ENCODE measurements at regions not wholly inside any gene's neighbourhood (a gene's known extent, or its start where the extent isn't known, plus 50 kb on each side); places are given as distances from the start of the nearest gene placed in this dataset.
A peak's percentile ranks its signal among the peaks of the same experiment; 100 is the strongest.
"Not testable (repeated sequence)": the region's sequence is repeated elsewhere in the genome, so short reads cannot be mapped to it uniquely, and the experiment has no call there.

GRCh38 chr6:137811121-137811915 is 55.7 kb upstream of the TNFAIP3 start:
- Mint-ChIP-seq H3K27me3 (no peaks in the 10 kb centered on the region), H3K4me3 (peak overlapping the region; percentile 46), H3K4me1 (ENCODE audit: unreplicated experiment) (peaks cover 27% of the 10 kb centered on the region), H3K36me3 (no peaks in the 10 kb centered on the region), H3K9me3 (peaks cover 4% of the 10 kb centered on the region), H3K27ac (peak overlapping the region; percentile 80)
- DNase-seq (ENCODE audit: extremely low spot score, unreplicated experiment), result no peak
- TF ChIP-seq CTCF (conservative IDR thresholded peaks at IDR 0.05), result no peak

GRCh38 chr6:137811916-137812553 is 55.0 kb upstream of the TNFAIP3 start:
- Mint-ChIP-seq H3K27ac (no peak overlapping the region), H3K9me3 (peaks cover 4% of the 10 kb centered on the region), H3K36me3 (no peaks in the 10 kb centered on the region), H3K4me1 (ENCODE audit: unreplicated experiment) (peaks cover 27% of the 10 kb centered on the region), H3K27me3 (no peaks in the 10 kb centered on the region), H3K4me3 (no peak overlapping the region)
- DNase-seq (ENCODE audit: extremely low spot score, unreplicated experiment), result no peak
- TF ChIP-seq CTCF (conservative IDR thresholded peaks at IDR 0.05), result no peak

GRCh38 chr6:137813308-137813970 is 53.6 kb upstream of the TNFAIP3 start:
- Mint-ChIP-seq H3K4me3 (no peak overlapping the region), H3K9me3 (peaks cover 4% of the 10 kb centered on the region), H3K4me1 (ENCODE audit: unreplicated experiment) (peaks cover 27% of the 10 kb centered on the region), H3K27ac (no peak overlapping the region), H3K27me3 (peaks cover 3% of the 10 kb centered on the region), H3K36me3 (no peaks in the 10 kb centered on the region)
- no peak for TF ChIP-seq CTCF (conservative IDR thresholded peaks at IDR 0.05)
- DNase-seq (ENCODE audit: extremely low spot score, unreplicated experiment), result no peak

GRCh38 chr6:137814030-137814429 is 53.0 kb upstream of the TNFAIP3 start:
- DNase-seq (ENCODE audit: extremely low spot score, unreplicated experiment); H3K36me3 Mint-ChIP-seq; H3K9me3 Mint-ChIP-seq; H3K27ac Mint-ChIP-seq; H3K27me3 Mint-ChIP-seq; H3K4me3 Mint-ChIP-seq: not testable (repeated sequence)
- H3K4me1 Mint-ChIP-seq (ENCODE audit: unreplicated experiment), result peaks cover 21% of the 10 kb centered on the region

GRCh38 chr6:137815692-137816091 is 51.4 kb upstream of the TNFAIP3 start:
- Mint-ChIP-seq H3K4me3 (no peak overlapping the region), H3K27ac (no peak overlapping the region), H3K36me3 (no peaks in the 10 kb centered on the region), H3K27me3 (peaks cover 3% of the 10 kb centered on the region), H3K4me1 (ENCODE audit: unreplicated experiment) (peaks cover 22% of the 10 kb centered on the region), H3K9me3 (peaks cover 4% of the 10 kb centered on the region)
- no peak for TF ChIP-seq CTCF (conservative IDR thresholded peaks at IDR 0.05)
- DNase-seq (ENCODE audit: extremely low spot score, unreplicated experiment), result no peak

- Mint-ChIP-seq H3K4me3 (no peak overlapping the region), H3K36me3 (no peaks in the 10 kb centered on the region), H3K27ac (no peak overlapping the region), H3K27me3 (peaks cover 3% of the 10 kb centered on the region), H3K4me1 (ENCODE audit: unreplicated experiment) (peaks cover 20% of the 10 kb centered on the region), H3K9me3 (peaks cover 4% of the 10 kb centered on the region)
- no peak for TF ChIP-seq CTCF (conservative IDR thresholded peaks at IDR 0.05)
- DNase-seq (ENCODE audit: extremely low spot score, unreplicated experiment), result no peak
Observed at GRCh38 chr6:137816133-137816579, 50.9 kb upstream of the TNFAIP3 start.

Data from type B pancreatic cell (in vitro differentiated cells).